Psoas muscle (tissue), 7 donors: ENCODE measurements at regions not wholly inside any gene's neighbourhood (a gene's known extent, or its start where the extent isn't known, plus 50 kb on each side); places are given as distances from the start of the nearest gene placed in this dataset.
"Not testable (repeated sequence)": the region's sequence is repeated elsewhere in the genome, so short reads cannot be mapped to it uniquely, and the experiment has no call there.

ENCODE experiments used
- ATAC-seq, 4 donors: fragments of 200-7000 bp; cut with Tn5 transposase; one replicate each; pipeline ENCODE4 v1.9.1; 2020; ENCODE audit warnings: moderate library complexity in 3 of 4, mild to moderate bottlenecking in 2 of 4
- DNase-seq, 2 donors: peaks; one replicate each; pipeline ENCODE4 v3.0.0-alpha.2; 2020
- H3K27ac ChIP-seq: fragments of 200-600 bp; one replicate; pipeline ENCODE4 v1.8.0; 2022
- H3K27me3 ChIP-seq, 3 donors: fragments of 200-600 bp in 1 of 3; one replicate each; pipeline versions ENCODE4 v1.6.1 to v1.8.0; 2013 to 2022; ENCODE audit warnings: low read length in 2 of 3, mild to moderate bottlenecking in 2 of 3, moderate library complexity in 1 of 3; ENCODE audit not compliant: insufficient read depth in 3 of 3
- H3K36me3 ChIP-seq, 2 donors: fragments of 200-600 bp in 1 of 2; one replicate each; pipeline versions ENCODE4 v1.6.1 to v1.8.0; 2013 to 2022; ENCODE audit warnings: low read depth in 1 of 2, mild to moderate bottlenecking in 1 of 2, moderate library complexity in 1 of 2; ENCODE audit not compliant: insufficient read depth in 1 of 2
- H3K4me1 ChIP-seq: fragments of 200-600 bp; one replicate; pipeline ENCODE4 v1.8.0; 2022
- H3K4me3 ChIP-seq: fragments of 200-600 bp; one replicate; pipeline ENCODE4 v1.8.0; 2022; ENCODE audit warnings: mild to moderate bottlenecking
- H3K9me3 ChIP-seq: fragments of 200-600 bp; one replicate; pipeline ENCODE4 v1.8.0; 2022
- CTCF ChIP-seq: fragments of 200-600 bp; IDR thresholded peaks from one replicate; pipeline ENCODE4 v1.8.0; 2022; ENCODE audit warnings: antibody characterized with exemption
- WGBS, 3 donors: extraction: QIAGEN DNeasy Blood & Tissue Kit; methylation state at CpG; one replicate each; pipeline versions ENCODE4 v1.1.6 to v1.1.7; 2013; 5-methylcytosine and 5-hydroxymethylcytosine counted together
- intact Hi-C, 2 donors: fragments of 100-400 bp; cut with DNase I; formaldehyde crosslinking; loops; one replicate each; pipeline versions ENCODE4 v1.11.0 to v1.14.2; 2022
- donor health status: healthy with polysubstance abuse.
- donor health status: DM: no; HTN: no; CAD: no; lungs with moderate emphysema.
- donor health status: Bipolar disorder and iron deficiency.
- donor health status: healthy.
- donor health status: DM: yes; HTN: yes; CAD: no.
- donor health status: DM: no; HTN: no; CAD: no.
- donor health status: DM: yes; HTN: yes; CAD: no.

- Histone ChIP-seq H3K27ac (no peak overlapping the region), H3K27me3 (no peaks in the 10 kb centered on the region), H3K9me3 (no peaks in the 10 kb centered on the region), H3K4me1 (no peaks in the 10 kb centered on the region), H3K4me3 (no peak overlapping the region), H3K36me3 (no peaks in the 10 kb centered on the region)
- TF ChIP-seq CTCF: no peak
- intact Hi-C loops: no loop called here
- DNase-seq (no peak), ATAC-seq (no peak)
- 85 to 93% (median 90%) methylated on average over 7 of the region's 7 CpGs for WGBS, 3 donors
Measured at GRCh38 chr14:58772794-58773620, 135.2 kb downstream of the DACT1 start.

- ATAC-seq: no peak
Measured at GRCh38 chr14:58774531-58774930, 136.8 kb downstream of the DACT1 start.

GRCh38 chr14:58775130-58775529 is 137.4 kb downstream of the DACT1 start:
- H3K9me3 ChIP-seq, H3K36me3 ChIP-seq, H3K4me1 ChIP-seq, H3K4me3 ChIP-seq, H3K27me3 ChIP-seq, intact Hi-C loops, ATAC-seq, H3K27ac ChIP-seq, DNase-seq: not testable (repeated sequence)
- whole genome bisulfite sequencing, 3 donors: 89 to 96% (median 91%) methylated on average over 4 of the region's 4 CpGs

More at GRCh38 chr14:58774531-58774930, 136.8 kb downstream of the DACT1 start:
- WGBS, 3 donors: 72 to 90% (median 75%) methylated on average over 1 of the region's 1 CpG
- TF ChIP-seq CTCF: no peak
- Histone ChIP-seq H3K27me3 (no peaks in the 10 kb centered on the region), H3K9me3 (no peaks in the 10 kb centered on the region), H3K27ac (no peak overlapping the region), H3K4me1 (no peaks in the 10 kb centered on the region), H3K4me3 (no peak overlapping the region), H3K36me3 (no peaks in the 10 kb centered on the region)
- no peak for DNase-seq
- intact Hi-C loops: no loop called here

GRCh38 chr14:58776516-58776915 is 138.8 kb downstream of the DACT1 start:
- WGBS, 3 donors: 95 to 99% (median 97%) methylated on average over 4 of the region's 4 CpGs
- intact Hi-C loops: no loop called here

GRCh38 chr14:58777541-58777979 is 139.8 kb downstream of the DACT1 start:
- DNase-seq: no peak

More at GRCh38 chr14:58776516-58776915, 138.8 kb downstream of the DACT1 start:
- Histone ChIP-seq H3K4me1 (no peaks in the 10 kb centered on the region), H3K27ac (no peak overlapping the region), H3K4me3 (no peak overlapping the region), H3K27me3 (no peaks in the 10 kb centered on the region), H3K36me3 (no peaks in the 10 kb centered on the region), H3K9me3 (no peaks in the 10 kb centered on the region)
- TF ChIP-seq CTCF: no peak
- ATAC-seq (no peak), DNase-seq (no peak)

More at GRCh38 chr14:58777541-58777979, 139.8 kb downstream of the DACT1 start:
- H3K9me3 ChIP-seq: no peaks in the 10 kb centered on the region
- H3K27me3 ChIP-seq: no peaks in the 10 kb centered on the region
- TF ChIP-seq CTCF: no peak
- H3K4me3 ChIP-seq: no peak overlapping the region
- intact Hi-C loops: no loop called here
- H3K36me3 ChIP-seq: no peaks in the 10 kb centered on the region
- no peaks in the 10 kb centered on the region for H3K4me1 ChIP-seq
- ATAC-seq: no peak
- no peak overlapping the region for H3K27ac ChIP-seq
- 65 to 68% (median 68%) methylated on average over 7 of the region's 7 CpGs for WGBS, 3 donors
